ENCODE measurements at regions not wholly inside any gene's neighbourhood (a gene's known extent, or its start where the extent isn't known, plus 50 kb on each side); places are given as distances from the start of the nearest gene placed in this dataset.
"Not testable (repeated sequence)": the region's sequence is repeated elsewhere in the genome, so short reads cannot be mapped to it uniquely, and the experiment has no call there.

DNA sequence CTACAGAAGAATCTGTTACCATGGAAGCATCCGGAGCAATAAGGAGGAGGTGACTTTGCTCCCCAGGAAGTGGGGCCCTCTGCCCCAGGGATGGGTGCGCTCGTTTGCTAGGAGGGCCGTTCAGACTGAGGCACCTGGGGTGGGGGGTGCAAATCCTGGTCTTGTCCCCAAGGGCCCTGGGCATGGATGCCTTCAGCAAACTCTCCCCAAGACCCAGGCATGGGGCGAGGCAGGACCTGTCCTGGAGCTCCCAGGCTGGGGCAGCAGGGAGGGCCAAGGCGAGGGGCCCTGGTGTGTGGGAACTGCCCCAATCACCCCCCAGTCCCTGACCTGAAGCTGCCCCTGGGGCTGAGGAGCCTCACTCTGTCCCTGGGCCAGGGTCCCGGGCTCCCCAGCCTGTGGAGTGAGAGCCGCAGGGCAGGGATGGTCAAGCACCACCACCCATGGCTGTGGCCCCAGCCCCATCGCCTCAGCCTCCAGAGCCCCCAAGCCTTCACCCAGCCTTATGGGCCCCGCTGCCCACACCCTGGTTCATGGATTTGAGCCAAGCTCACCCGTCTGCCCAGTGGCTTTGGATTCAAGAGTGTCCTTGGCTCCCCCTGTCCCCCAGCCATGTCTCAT lies 240.6 kb upstream of the SGCG start:
- H3K9me3 ChIP-seq = no peaks in the 10 kb centered on the region
- TF ChIP-seq, protein P1, sequence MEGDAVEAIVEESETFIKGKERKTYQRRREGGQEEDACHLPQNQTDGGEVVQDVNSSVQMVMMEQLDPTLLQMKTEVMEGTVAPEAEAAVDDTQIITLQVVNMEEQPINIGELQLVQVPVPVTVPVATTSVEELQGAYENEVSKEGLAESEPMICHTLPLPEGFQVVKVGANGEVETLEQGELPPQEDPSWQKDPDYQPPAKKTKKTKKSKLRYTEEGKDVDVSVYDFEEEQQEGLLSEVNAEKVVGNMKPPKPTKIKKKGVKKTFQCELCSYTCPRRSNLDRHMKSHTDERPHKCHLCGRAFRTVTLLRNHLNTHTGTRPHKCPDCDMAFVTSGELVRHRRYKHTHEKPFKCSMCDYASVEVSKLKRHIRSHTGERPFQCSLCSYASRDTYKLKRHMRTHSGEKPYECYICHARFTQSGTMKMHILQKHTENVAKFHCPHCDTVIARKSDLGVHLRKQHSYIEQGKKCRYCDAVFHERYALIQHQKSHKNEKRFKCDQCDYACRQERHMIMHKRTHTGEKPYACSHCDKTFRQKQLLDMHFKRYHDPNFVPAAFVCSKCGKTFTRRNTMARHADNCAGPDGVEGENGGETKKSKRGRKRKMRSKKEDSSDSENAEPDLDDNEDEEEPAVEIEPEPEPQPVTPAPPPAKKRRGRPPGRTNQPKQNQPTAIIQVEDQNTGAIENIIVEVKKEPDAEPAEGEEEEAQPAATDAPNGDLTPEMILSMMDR (IDR thresholded peaks at IDR 0.05) = no peak
- no peak overlapping the region for H3K27ac ChIP-seq
- no peaks in the 10 kb centered on the region for H3K36me3 ChIP-seq
- DNase-seq (ENCODE audit: low spot score) = no peak
- no peaks in the 10 kb centered on the region for H3K4me1 ChIP-seq (ENCODE audit: control insufficient read depth in 1 of 2, low read depth in 2 of 2)
- H3K4me3 ChIP-seq = no peak overlapping the region
- ATAC-seq (ENCODE audit: insufficient number of reproducible peaks, low FRiP score, low read depth) = no peak
- H3K27me3 ChIP-seq (replicated peaks; ENCODE audit: insufficient read depth) = no peaks in the 10 kb centered on the region

DNA sequence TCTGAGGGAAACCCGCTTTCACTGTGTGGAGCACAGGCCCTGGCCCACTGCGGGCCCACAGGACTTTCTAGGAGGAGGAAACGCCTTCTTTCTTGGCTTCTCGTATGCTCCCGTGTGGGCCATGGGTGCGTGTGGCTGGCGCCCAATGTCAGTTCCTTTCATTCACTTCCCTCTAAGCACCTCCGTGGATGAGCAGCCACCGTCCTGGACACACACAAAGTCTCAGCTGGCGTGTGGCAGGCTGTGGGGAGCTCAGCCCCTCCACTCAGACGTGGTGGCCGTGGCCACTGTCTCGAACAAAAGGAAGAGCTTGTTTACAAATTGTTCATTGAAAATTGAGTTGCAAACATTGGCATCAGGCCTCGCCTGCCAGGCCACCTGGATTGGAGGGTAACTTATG lies 240.0 kb upstream of the SGCG start:
- Histone ChIP-seq H3K4me3 (no peak overlapping the region), H3K4me1 (ENCODE audit: control insufficient read depth in 1 of 2, low read depth in 2 of 2) (no peaks in the 10 kb centered on the region), H3K9me3 (no peaks in the 10 kb centered on the region), H3K27me3 (replicated peaks; ENCODE audit: insufficient read depth) (no peaks in the 10 kb centered on the region), H3K36me3 (no peaks in the 10 kb centered on the region), H3K27ac (no peak overlapping the region)
- DNase-seq (ENCODE audit: low spot score) (no peak), ATAC-seq (ENCODE audit: insufficient number of reproducible peaks, low FRiP score, low read depth) (no peak)
- TF ChIP-seq, protein P1 (IDR thresholded peaks at IDR 0.05) = no peak

DNA sequence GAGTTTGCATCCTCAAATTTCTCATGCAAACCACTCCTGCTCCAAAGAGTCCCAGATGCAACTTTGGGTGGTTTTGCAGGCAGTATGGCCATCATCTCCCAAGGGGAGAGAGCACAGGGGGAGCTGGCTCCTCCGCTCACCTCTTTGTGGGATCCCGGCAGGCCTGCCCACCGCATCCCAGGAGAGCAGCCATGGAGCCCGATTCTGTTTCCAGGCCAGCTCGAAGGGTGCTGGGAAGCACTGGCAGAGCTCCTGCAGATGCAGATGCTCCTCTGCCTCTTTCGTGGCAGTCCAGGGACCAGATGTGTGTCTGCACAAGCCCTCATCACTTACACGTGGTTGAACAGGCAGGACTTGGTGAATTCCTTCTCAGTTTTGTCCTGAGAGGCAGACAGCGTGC lies 239.3 kb upstream of the SGCG start:
- H3K4me1 ChIP-seq (ENCODE audit: control insufficient read depth in 1 of 2, low read depth in 2 of 2); H3K9me3 ChIP-seq; ATAC-seq (ENCODE audit: insufficient number of reproducible peaks, low FRiP score, low read depth); H3K27ac ChIP-seq; H3K27me3 ChIP-seq (replicated peaks; ENCODE audit: insufficient read depth); H3K36me3 ChIP-seq; H3K4me3 ChIP-seq; DNase-seq (ENCODE audit: low spot score): not testable (repeated sequence)

DNA sequence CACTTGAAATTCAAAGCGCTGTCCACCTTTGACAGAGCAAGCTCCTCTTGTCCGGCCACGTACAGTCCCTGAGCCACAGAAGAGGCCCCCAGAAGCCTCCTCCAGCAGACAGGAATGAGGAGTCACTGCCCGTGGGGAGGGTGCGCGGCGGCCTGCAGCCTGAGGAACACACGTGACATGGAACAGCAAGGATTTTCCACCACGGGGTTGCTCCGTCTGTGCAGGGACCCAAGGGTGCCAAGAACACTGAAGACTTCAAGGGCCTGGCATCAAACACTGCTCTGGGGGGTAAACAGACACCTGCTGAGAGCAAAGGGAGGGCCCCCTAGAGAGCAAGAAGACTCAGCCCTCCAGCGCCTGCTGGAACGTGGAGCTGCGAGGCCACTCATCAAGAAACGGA lies 237.9 kb upstream of the SGCG start:
- not testable (repeated sequence) for DNase-seq (ENCODE audit: low spot score); H3K36me3 ChIP-seq; H3K9me3 ChIP-seq; H3K27me3 ChIP-seq (replicated peaks; ENCODE audit: insufficient read depth); H3K4me3 ChIP-seq; H3K27ac ChIP-seq; H3K4me1 ChIP-seq (ENCODE audit: control insufficient read depth in 1 of 2, low read depth in 2 of 2); ATAC-seq (ENCODE audit: insufficient number of reproducible peaks, low FRiP score, low read depth)

DNA sequence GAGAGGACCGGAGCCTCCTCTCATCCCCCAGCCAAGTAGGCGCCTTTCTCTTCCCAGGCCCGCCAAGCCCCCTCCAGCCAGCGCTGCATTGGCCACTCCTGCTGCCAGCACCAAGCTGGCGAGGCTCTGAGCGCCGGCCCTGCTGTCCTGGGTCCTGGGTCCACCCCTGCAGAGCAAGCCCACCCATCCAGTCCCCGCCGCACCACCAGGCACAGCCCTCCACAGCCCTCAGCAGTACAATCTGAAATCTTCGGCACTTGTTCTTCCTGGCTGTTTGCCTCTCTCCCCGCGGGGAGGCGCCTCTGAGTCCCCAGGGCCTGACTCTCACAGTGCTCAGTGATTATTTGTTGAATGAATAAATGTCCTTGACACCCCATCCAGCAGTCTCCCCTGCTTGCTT lies 236.4 kb upstream of the SGCG start:
- H3K36me3 ChIP-seq = no peaks in the 10 kb centered on the region
- DNase-seq (ENCODE audit: low spot score) (no peak), ATAC-seq (ENCODE audit: insufficient number of reproducible peaks, low FRiP score, low read depth) (no peak)
- H3K27me3 ChIP-seq (replicated peaks; ENCODE audit: insufficient read depth) = no peaks in the 10 kb centered on the region
- H3K4me3 ChIP-seq = no peak overlapping the region
- no peaks in the 10 kb centered on the region for H3K9me3 ChIP-seq
- no peaks in the 10 kb centered on the region for H3K4me1 ChIP-seq (ENCODE audit: control insufficient read depth in 1 of 2, low read depth in 2 of 2)
- TF ChIP-seq, protein P1 (IDR thresholded peaks at IDR 0.05) = no peak
- H3K27ac ChIP-seq = no peak overlapping the region

DNA sequence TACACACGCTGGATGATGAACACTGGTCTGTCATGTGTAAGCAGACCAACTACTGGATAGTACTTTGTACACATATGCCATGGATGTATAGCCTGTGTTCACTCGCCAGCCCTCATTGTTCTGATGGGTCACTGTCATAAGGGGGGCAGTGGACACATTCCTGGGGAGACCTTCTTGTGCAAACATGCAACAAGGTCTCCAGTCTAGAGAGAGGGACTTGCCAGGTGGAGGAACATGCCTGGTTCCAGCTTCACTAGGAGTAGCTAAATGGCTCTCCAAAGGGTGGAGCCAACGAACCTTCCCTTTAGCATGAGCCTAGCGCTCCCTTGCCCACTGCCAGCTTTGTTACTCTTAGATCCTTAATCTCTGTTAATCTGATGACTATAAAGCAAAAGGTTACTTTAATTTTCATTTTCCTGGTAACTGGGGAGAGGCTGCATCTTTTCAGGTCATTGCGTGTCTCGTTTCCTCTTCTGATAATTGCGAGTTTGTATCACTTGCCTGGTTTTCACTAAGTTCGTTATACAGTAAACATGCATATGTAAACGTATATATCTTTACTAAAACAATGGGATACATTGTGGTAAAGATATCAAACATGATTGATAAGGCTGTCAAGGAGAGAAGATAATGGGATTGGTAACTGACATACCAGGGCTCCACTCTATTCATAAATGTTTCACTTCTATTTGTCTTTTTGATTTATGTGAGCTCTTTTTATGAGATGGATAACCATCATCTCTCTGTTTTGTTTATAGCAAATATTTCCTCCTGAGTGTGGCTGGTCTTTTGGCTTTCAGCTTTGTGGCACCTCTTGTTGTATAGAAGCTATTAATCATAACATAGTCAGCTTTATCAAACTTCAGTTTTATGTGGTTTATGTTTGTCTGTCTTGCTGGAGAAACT lies 235.2 kb upstream of the SGCG start:
- Histone ChIP-seq H3K9me3 (no peaks in the 10 kb centered on the region), H3K27ac (no peak overlapping the region), H3K4me3 (no peak overlapping the region), H3K4me1 (ENCODE audit: control insufficient read depth in 1 of 2, low read depth in 2 of 2) (no peaks in the 10 kb centered on the region), H3K36me3 (no peaks in the 10 kb centered on the region), H3K27me3 (replicated peaks; ENCODE audit: insufficient read depth) (no peaks in the 10 kb centered on the region)
- DNase-seq (ENCODE audit: low spot score) = no peak
- TF ChIP-seq, protein P1 (IDR thresholded peaks at IDR 0.05) = no peak
- no peak for ATAC-seq (ENCODE audit: insufficient number of reproducible peaks, low FRiP score, low read depth)
